ENCODE measurements at regions not wholly inside any gene's neighbourhood (a gene's known extent, or its start where the extent isn't known, plus 50 kb on each side); places are given as distances from the start of the nearest gene placed in this dataset.

DNA sequence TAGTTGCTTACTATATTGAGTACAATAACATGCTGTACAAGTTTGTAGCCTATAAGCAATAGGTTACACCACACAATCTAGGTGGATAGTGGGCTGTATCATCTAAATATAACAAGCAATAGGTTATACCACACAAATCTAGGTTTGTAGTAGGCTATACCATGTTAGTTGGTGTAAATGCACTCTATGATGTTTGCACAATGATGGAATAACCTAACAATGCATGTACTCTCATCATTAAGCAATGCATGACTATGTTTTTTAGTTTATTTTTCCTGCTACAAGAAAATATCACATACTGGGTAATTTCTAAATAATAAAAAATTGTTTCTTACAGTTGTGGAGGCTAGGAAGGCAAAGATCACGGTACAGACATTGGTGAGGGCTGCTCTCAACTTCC lies 262.5 kb downstream of the SLITRK6 start:
- Histone ChIP-seq H3K36me3 (no peaks in the 10 kb centered on the region), H3K4me1 (replicated peaks) (no peaks in the 10 kb centered on the region), H3K27me3 (replicated peaks) (no peaks in the 10 kb centered on the region), H3K4me3 (no peak overlapping the region), H3K27ac (no peak overlapping the region), H3K9me3 (replicated peaks) (no peaks in the 10 kb centered on the region)
- DNase-seq (ENCODE audit: low read depth in 1 of 2, low spot score in 2 of 2): no peak

DNA sequence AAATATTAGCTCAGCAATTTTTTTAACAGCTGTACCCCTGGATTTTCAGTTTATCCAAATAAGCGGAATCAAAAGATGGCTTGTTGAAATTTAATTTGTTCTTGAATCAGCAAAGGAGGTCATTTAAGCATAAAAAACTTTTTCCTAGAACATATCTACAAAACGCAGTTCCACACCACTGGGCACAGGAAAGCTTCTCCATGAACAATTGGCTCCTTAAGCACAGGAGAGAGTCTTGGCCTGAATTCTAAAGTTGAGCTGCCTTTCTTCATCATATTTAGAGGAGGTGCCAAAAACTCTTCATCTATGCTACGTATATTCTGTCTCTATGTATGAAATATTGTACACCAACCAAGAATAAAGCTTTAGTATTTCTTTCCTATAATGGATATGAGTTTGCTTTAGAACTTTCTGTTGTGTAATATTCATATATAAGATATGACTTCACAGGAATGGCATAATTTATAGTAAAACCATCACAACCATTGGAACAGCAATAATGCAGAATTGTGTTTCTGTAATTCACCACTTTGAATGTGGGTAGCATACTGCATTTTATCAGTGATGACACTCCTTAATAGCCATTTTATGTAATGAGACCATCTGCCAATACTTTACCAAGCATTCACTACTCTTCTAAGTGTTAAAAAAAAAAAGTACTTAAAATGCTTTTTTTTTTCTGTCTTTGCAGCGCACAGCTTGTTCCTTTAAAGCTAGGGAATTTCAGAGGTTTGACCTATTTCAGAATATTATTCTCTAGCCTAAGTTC lies 263.7 kb downstream of the SLITRK6 start:
- no peaks in the 10 kb centered on the region for H3K9me3 ChIP-seq (replicated peaks)
- no peaks in the 10 kb centered on the region for H3K4me1 ChIP-seq (replicated peaks)
- no peak overlapping the region for H3K27ac ChIP-seq
- no peak overlapping the region for H3K4me3 ChIP-seq
- H3K27me3 ChIP-seq (replicated peaks): no peaks in the 10 kb centered on the region
- H3K36me3 ChIP-seq: no peaks in the 10 kb centered on the region
- DNase-seq (ENCODE audit: low read depth in 1 of 2, low spot score in 2 of 2): no peak

DNA sequence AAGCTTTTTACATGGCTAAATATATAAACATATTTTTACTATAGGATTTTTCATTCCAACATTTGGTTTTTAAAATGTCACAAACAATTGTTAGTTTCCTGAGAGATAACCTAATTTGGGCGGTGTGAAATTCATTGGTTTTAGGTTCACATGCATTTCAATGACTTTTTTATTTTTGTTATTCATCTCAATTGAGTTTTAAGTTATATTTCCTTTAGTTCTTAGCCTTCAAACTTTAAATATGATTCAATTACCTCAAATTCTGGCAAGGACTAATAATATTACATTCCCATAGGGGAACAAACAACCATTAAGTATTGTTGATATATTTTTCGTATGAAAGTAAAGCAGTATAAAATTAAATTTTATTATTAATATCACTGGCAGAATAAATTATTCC lies 265.3 kb downstream of the SLITRK6 start:
- no peaks in the 10 kb centered on the region for H3K9me3 ChIP-seq (replicated peaks)
- H3K27ac ChIP-seq: no peak overlapping the region
- DNase-seq (ENCODE audit: low read depth in 1 of 2, low spot score in 2 of 2): no peak
- no peak overlapping the region for H3K4me3 ChIP-seq
- H3K4me1 ChIP-seq (replicated peaks): peaks cover 4% of the 10 kb centered on the region
- no peaks in the 10 kb centered on the region for H3K27me3 ChIP-seq (replicated peaks)
- no peaks in the 10 kb centered on the region for H3K36me3 ChIP-seq

DNA sequence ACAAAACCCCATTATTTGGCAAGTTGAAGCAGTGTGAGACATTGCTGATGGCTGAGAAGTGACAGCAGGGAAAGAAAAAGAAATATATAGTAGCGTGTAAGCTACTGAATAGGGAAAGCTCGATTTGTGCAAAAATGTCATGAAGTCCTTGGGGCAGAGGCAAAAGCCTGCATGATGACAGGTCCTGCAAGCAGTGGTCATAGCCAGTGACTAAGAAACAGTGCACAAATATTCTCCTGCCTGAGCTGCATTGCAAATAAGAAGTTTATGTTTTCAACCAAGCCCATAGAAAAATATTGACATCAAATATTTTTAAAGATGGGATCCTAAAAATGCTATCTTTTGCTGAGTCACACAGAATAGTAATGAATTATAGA lies 270.0 kb downstream of the SLITRK6 start:
- peaks cover 11% of the 10 kb centered on the region for H3K4me1 ChIP-seq (replicated peaks)
- no peak overlapping the region for H3K4me3 ChIP-seq
- peak overlapping the region; percentile 65 for H3K27ac ChIP-seq
- no peaks in the 10 kb centered on the region for H3K9me3 ChIP-seq (replicated peaks)
- H3K36me3 ChIP-seq: no peaks in the 10 kb centered on the region
- H3K27me3 ChIP-seq (replicated peaks): no peaks in the 10 kb centered on the region
- DNase-seq (ENCODE audit: low read depth in 1 of 2, low spot score in 2 of 2): no peak

DNA sequence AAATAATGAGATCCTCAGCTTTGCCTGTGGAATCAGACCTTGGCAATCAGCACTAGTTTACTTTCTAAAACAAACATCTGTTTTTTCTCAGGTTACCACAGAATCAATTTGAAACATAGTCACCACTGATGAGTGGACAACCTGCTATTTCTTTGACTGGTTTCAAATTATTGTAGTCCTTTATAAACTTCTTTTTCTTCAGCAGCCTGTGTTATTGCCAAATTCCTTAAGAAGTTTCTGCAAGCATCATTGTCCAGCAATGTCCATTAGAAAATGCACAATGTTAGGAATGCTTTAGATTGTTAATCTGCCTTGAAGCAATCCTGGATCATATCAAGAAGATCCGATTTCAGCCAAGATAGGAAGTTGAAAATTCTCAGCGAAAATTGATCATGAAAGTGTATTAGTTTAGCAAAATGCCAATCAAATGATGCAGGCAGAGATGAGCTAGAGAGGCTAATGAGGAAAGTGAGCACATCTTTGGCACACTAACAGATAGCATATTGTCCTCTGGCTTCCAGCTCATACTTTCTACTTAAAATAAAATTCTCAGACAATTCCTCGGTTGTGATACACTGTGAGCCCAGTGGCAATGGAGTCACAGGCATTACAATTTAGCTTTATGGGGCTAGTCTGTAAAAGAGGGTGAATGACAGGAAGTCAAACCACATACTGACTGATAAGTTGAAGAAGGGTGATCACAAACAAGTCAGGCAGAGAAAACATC lies 270.6 kb downstream of the SLITRK6 start:
- Histone ChIP-seq H3K9me3 (replicated peaks) (no peaks in the 10 kb centered on the region), H3K27me3 (replicated peaks) (no peaks in the 10 kb centered on the region), H3K27ac (peak overlapping the region; percentile 65), H3K4me1 (replicated peaks) (peaks cover 11% of the 10 kb centered on the region), H3K36me3 (no peaks in the 10 kb centered on the region), H3K4me3 (no peak overlapping the region)
- DNase-seq (ENCODE audit: low read depth in 1 of 2, low spot score in 2 of 2): peak in 1 of 2 experiments; percentile 40

DNA sequence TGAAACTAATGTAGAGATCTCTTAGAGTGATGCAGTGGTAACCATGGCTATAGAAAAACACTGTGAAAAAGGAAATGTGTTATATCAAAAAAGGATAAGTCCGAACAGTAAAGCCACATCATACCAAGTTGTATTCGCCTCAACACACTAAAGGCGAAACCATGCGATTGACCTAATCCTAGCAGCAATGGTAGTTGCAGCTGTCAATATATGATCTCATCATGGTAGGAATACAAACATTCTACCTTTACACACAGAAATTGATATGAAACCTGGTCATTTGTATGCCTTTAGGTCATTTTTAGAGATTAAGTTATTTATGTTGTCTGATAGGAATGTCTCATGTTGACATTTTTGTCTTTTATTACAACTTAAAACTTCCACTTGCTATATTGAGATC lies 271.9 kb downstream of the SLITRK6 start:
- H3K36me3 ChIP-seq: no peaks in the 10 kb centered on the region
- H3K9me3 ChIP-seq (replicated peaks): no peaks in the 10 kb centered on the region
- H3K4me1 ChIP-seq (replicated peaks): peaks cover 11% of the 10 kb centered on the region
- H3K27ac ChIP-seq: no peak overlapping the region
- no peak overlapping the region for H3K4me3 ChIP-seq
- no peak for DNase-seq (ENCODE audit: low read depth in 1 of 2, low spot score in 2 of 2)
- no peaks in the 10 kb centered on the region for H3K27me3 ChIP-seq (replicated peaks)

DNA sequence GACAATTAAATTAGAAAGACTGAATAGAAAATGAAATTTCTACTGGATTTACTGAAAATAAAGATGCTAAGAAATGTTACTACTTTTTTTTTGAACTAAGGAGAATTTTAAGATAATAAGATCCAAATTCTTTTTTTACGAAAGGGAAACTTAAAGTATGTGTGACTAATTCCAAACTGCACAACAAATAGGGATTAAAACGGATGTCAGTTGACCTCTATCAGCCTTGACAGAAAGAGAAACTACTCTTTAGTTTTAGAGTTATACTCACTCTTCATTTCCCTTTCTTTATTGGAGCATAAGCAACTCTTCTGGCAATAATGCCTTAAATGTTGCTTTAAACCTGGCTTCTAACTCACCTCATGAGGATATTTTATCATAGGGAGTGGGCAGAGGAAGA lies 273.8 kb downstream of the SLITRK6 start:
- H3K27me3 ChIP-seq (replicated peaks): no peaks in the 10 kb centered on the region
- H3K36me3 ChIP-seq: no peaks in the 10 kb centered on the region
- H3K9me3 ChIP-seq (replicated peaks): no peaks in the 10 kb centered on the region
- H3K4me1 ChIP-seq (replicated peaks): peaks cover 11% of the 10 kb centered on the region
- no peak overlapping the region for H3K27ac ChIP-seq
- no peak for DNase-seq (ENCODE audit: low read depth in 1 of 2, low spot score in 2 of 2)
- H3K4me3 ChIP-seq: no peak overlapping the region

DNA sequence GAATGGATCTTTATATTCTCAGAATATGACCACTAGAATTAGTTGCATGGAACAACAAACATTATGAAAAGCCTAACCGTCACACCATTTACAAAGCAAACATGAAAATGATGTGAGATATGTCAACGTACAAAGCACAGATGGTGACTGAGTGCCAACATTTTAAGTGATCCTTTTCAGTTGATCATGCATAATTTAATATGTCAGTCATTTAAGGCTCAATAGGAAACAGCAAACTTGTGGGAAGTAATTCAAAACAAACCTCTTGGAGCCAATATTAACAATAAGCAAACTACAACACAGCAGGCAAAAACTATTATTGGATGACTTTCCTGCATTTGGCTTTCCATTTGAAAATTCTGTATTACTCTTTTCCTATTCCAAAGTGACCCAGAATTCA lies 277.6 kb downstream of the SLITRK6 start:
- Histone ChIP-seq H3K4me1 (replicated peaks) (0 out of 2 replicates have a peak, but pooled peaks cover 5% of the 10 kb centered on the region), H3K9me3 (replicated peaks) (no peaks in the 10 kb centered on the region), H3K36me3 (no peaks in the 10 kb centered on the region), H3K4me3 (no peak overlapping the region), H3K27ac (no peak overlapping the region), H3K27me3 (replicated peaks) (no peaks in the 10 kb centered on the region)
- DNase-seq (ENCODE audit: low read depth in 1 of 2, low spot score in 2 of 2): no peak

DNA sequence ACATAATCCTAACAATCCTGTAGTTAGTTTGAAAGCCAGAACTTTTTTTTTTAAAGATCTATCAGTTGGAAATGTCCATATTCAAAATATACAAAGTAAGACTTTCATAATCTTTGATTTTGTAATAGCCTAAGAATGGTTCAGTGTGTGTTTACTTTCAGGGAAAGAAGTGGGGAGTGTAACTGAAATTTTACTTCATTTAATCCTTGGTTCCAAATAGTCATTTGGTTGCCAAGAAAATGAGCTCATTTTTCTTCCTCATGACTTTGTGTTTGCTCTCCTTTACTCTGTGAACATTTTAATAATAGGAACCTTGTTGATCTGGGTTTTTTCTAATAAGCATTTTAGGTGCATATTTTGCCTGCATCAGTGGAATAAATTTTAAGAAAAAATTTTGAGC lies 278.8 kb downstream of the SLITRK6 start:
- H3K36me3 ChIP-seq: no peaks in the 10 kb centered on the region
- 0 out of 2 replicates have a peak, but pooled peaks cover under 1% of the 10 kb centered on the region for H3K4me1 ChIP-seq (replicated peaks)
- no peaks in the 10 kb centered on the region for H3K9me3 ChIP-seq (replicated peaks)
- no peak overlapping the region for H3K27ac ChIP-seq
- H3K4me3 ChIP-seq: no peak overlapping the region
- H3K27me3 ChIP-seq (replicated peaks): no peaks in the 10 kb centered on the region
- no peak for DNase-seq (ENCODE audit: low read depth in 1 of 2, low spot score in 2 of 2)

DNA sequence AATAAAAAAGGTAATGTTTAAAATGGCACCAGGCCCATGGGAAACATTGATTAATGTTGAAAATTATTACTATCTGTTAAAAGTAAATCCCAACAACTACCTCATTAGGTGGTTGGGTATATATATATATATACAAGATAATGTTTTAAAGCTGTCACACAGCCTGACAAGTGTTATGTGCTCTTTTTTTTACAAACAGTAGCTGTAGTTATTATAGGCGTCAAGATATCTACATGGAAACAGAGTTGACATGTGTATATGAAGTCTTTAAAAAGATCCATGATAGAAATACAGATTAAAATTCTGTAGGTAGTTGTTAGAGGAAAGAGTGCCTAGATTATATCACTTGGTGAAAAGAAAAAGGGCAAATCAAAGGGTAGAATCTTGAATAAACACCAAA lies 279.9 kb downstream of the SLITRK6 start:
- Histone ChIP-seq H3K27ac (no peak overlapping the region), H3K9me3 (replicated peaks) (no peaks in the 10 kb centered on the region), H3K4me1 (replicated peaks) (no peaks in the 10 kb centered on the region), H3K36me3 (no peaks in the 10 kb centered on the region), H3K27me3 (replicated peaks) (no peaks in the 10 kb centered on the region), H3K4me3 (no peak overlapping the region)
- DNase-seq (ENCODE audit: low read depth in 1 of 2, low spot score in 2 of 2): no peak

DNA sequence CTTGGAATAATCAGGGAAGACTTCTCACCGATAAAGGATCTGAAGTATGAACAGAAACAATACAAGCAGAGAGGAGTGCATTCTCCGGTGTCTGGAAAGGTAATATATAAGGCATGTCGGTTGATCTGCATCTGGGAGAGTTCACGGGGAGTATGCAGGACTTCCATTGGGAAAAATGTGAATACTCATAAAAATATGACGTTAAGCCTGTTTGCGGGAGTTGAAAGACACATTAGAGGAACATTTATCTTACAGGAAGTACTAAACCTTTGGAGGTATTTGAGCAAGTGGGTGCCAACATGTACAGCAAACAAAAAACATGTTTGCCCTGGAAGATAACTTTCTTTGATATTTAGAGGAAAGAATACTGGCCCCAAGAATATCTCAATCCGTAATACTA lies 286.8 kb downstream of the SLITRK6 start:
- no peak for DNase-seq (ENCODE audit: low read depth in 1 of 2, low spot score in 2 of 2)
- Histone ChIP-seq H3K4me1 (replicated peaks) (no peaks in the 10 kb centered on the region), H3K9me3 (replicated peaks) (no peaks in the 10 kb centered on the region)

DNA sequence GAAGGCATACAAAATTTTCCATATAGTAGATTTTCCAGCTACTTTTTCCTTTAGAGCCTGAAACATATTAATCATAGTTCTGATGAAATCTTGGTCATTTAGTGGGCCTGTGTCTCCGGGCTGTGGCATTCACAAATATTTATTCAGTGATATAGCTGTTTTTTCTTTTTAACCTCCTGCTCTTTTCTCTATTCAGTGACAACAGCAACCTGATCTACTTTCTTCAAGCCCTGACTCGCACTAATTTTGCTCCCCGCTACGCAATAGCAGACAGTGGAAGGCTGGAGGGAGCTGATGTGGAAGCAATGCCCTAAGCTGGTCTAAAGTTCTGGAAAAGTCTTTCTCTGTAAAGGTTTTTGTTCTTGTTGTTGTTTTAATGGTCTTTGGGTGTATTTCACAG lies 289.7 kb downstream of the SLITRK6 start:
- no peaks in the 10 kb centered on the region for H3K9me3 ChIP-seq (replicated peaks)
- H3K4me3 ChIP-seq: no peak overlapping the region
- no peak overlapping the region for H3K27ac ChIP-seq
- H3K4me1 ChIP-seq (replicated peaks): no peaks in the 10 kb centered on the region
- DNase-seq (ENCODE audit: low read depth in 1 of 2, low spot score in 2 of 2): no peak
- H3K36me3 ChIP-seq: no peaks in the 10 kb centered on the region
- H3K27me3 ChIP-seq (replicated peaks): no peaks in the 10 kb centered on the region

More for the DNA sequence above, 286.8 kb downstream of the SLITRK6 start:
- Histone ChIP-seq H3K27ac (no peak overlapping the region), H3K27me3 (replicated peaks) (no peaks in the 10 kb centered on the region), H3K36me3 (no peaks in the 10 kb centered on the region), H3K4me3 (no peak overlapping the region)

DNA sequence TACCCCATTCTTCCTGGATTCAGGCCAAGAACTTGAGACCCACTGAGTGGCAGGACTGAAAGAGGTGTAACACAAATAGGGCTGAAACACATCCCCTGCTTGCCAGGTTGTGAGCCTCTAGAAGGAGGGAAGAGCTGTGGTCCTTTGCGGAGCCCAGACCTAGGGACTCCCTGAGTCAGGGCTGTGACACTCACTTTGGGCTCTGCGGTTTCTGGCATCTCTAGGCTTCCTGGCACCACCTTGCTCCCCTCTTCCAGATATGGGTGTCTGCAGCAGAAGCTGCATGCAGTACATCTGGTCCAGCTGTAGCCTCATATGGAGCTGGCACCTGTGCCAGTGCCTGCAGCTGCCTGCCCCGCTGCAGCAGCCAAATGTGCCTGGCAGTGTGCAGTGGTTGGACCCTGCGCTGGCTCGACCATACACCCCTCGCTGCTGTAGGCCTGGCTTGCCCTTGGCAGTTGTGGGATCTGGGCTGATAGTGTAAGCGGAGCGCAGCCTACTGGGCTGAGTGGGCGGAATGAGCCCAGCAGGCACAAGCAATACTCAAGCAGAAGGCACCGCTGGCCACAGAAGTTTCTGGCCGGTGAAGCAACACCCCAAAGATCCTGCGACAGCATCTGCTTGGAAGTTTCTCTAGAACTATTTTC lies 290.4 kb downstream of the SLITRK6 start:
- no peaks in the 10 kb centered on the region for H3K4me1 ChIP-seq (replicated peaks)
- no peaks in the 10 kb centered on the region for H3K27me3 ChIP-seq (replicated peaks)
- no peak overlapping the region for H3K27ac ChIP-seq
- DNase-seq (ENCODE audit: low read depth in 1 of 2, low spot score in 2 of 2): no peak
- no peaks in the 10 kb centered on the region for H3K36me3 ChIP-seq
- H3K4me3 ChIP-seq: no peak overlapping the region
- H3K9me3 ChIP-seq (replicated peaks): no peaks in the 10 kb centered on the region

DNA sequence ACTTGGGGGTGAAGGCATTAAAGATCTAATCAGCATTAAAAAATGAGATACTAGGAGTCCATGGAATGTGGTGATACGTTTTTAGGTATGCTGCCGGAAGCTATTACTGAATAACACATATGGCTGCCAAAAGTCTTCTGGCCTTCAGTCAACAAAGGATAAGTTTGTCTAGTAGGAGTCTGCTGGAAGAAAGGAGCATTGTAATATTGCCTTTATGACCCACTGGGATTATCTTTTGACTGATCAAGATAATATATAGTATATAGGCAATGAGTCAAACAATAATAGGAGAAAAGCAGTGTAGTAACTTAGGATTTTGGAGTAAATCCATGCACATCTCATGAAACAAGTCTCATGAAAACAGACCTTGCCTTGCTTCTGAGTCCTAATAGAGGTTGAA lies 295.4 kb downstream of the SLITRK6 start:
- Histone ChIP-seq H3K27me3 (replicated peaks) (no peaks in the 10 kb centered on the region), H3K9me3 (replicated peaks) (no peaks in the 10 kb centered on the region), H3K4me1 (replicated peaks) (no peaks in the 10 kb centered on the region), H3K4me3 (no peak overlapping the region), H3K27ac (no peak overlapping the region), H3K36me3 (no peaks in the 10 kb centered on the region)
- DNase-seq (ENCODE audit: low read depth in 1 of 2, low spot score in 2 of 2): no peak
